Germinal center (tissue), 1 donor: ENCODE measurements at regions not wholly inside any gene's neighbourhood (a gene's known extent, or its start where the extent isn't known, plus 50 kb on each side); places are given as distances from the start of the nearest gene placed in this dataset.

Experiments used
- DNase-seq: peaks from one replicate; pipeline ENCODE4 v3.0.0; 2012; ENCODE audit warnings: mixed read lengths, low spot score

DNA sequence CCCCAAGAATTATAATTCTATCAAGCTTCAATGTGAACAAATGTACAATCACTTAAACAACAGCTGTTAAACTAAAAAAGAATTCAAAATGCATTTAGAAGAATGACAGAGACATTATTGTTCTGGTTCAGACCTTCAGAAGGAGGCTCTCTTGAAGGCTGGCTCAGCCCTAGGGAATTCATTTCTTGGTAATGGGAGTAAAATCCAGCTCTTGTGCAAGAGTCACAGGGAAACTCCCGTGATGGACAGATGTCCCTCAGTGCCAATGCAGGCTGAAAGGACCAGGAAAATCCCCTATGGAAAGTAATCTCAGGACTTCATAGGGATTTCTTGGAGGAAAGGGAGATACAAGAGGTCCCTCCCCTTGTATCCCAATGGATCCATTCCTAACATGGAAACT, 149.9 kb upstream of the STT3B start:
- no peak for DNase-seq

DNA sequence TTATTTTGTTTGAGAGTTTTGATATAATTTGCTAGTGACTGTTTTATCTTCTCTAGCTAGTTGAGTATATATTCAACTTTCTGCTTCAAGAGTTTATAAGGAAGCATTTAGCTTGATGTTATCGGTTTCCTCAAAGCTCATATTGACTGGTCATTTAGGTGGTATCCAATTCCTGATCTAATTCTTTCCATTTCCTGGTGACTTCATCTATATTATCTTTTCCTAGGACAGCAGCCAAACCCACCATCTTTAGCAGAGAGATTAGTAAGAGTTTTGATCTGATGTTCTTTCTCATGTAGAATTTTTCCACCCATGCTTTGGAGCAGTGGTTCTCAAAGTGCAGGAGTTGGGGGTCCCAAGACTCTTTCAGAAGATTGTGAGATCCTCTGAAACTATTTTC, 148.6 kb upstream of the STT3B start:
- no peak for DNase-seq

DNA sequence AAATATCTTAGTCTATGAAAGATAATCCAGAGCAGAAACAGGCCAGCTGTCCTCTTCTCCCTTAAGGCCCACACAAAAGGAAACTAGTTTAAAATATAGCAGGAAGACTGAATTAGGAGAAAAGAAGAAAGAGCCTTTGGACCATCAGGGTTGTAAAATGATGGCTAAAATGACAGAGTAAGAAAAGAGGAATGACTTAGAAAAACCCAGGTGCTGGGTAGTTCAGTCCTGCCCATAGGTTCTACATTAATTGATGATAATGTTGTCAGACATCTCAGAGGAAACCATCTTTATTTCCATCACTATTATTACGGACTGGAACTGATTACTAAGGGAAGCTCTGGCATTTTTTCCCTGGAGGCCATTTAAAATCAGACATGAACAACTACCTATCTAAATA, 142.8 kb upstream of the STT3B start:
- DNase-seq, result no peak

DNA sequence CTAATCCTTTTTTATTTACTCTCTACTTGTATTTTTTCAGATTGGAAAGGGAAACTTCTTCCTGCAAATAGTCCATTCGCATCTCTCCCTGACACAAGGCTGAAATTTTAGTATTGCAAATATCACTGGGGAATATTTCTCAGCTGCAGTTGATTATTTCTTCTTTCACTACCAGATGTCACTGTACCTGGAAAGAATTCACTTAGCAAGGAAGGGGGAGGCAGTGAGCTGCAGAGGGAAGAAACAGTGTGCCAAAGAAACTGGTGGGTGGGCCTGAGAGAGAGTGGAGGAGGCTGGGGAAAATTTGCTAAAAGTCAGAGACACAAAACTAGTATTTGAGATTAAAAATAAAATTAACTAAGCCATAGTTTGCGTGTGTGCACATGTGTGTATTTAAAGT, 142.3 kb upstream of the STT3B start:
- no peak for DNase-seq

DNA sequence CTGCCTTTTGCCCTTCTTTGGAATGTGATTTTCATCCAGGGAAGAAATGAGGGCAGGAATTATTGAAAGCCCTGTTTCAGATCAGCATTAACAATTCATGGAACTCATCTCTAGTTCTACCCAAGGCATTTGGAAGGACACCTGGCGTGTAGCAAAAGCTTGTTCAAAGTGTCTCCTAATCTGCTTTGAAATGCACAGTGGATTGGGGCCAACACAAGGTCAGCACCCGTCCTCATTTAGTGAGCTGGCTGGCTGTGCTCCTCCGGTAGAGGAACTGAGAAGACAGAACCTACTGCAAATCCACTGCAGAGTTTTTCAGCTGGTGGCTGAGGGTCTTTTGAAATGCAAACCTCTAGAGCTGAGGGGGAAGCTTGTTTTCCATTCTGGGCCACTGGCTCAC, 141.6 kb upstream of the STT3B start:
- no peak for DNase-seq

DNA sequence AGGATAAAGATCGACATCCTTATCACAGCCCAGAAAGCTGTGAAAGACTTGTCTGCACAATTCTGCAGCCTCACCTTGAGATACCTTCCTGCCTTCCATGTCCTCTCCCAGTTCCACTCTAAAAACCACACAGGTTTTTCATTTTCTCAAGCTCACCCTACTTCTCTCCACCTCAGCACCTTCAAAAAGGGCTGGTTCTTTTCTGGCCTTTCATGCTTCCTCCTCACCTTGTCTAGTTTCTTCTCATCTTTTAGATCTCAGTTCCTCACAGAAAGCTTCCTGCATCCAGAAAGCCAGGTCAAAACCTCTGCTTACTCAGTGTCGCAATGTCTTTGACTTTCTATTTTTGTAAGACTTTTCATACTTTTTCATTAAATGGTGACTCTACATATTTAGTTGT, 140.2 kb upstream of the STT3B start:
- DNase-seq, result no peak

DNA sequence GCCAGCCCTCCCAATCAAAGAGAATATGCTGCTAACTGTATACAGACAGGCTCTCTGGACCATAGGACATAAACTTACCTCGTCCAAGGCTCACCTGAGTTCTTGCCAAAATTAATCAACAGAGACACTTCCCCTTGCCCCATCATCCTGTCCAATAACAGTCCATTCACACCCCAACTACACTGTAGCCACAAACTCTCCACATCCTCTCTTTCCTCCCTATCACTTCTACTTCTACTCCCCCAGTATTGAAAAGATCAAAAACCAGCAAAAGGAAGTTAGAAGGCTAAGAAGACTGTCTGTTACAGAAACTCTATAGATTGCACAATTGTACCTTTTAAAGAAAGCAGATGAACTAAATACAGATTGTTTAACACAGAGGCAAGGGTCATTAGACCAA, 133.5 kb upstream of the STT3B start:
- no peak for DNase-seq

DNA sequence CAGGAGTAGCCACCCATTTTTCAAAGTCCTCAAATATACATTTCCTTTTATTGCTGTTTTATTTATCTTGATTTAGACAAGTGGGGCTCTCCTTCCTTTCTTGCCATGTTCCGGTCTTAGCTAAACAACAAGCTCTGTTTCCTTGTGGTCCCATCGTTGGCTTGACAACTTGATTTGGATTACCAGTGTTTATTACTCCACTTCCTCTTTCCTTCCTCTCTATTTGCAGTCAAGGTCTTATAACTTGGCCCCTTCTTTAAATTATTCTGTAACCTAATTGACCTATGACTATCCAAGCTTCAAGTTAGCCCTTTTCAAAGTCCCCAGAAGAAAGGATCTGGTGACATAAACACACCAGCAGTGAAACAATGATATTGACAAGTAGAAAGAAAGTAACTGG, 130.6 kb upstream of the STT3B start:
- DNase-seq, result no peak

DNA sequence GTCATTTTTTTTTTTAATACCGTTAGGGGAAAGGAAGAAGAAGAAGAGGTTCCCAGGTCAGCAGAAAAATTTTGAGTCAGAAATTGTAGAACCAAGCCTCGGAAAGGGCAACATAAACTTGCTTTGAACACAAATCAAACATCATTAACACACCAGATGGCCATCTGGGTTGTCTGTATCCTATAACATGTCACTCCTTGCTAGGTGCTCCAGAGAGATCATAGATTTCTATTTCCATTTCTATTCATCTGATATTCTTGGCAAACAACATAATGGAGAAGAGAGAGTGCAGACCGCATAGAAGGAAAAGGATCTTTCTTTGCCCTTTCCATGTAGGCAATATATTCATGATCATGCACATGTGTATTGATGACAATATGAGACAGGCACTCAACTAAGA, 129.5 kb upstream of the STT3B start:
- no peak for DNase-seq

DNA sequence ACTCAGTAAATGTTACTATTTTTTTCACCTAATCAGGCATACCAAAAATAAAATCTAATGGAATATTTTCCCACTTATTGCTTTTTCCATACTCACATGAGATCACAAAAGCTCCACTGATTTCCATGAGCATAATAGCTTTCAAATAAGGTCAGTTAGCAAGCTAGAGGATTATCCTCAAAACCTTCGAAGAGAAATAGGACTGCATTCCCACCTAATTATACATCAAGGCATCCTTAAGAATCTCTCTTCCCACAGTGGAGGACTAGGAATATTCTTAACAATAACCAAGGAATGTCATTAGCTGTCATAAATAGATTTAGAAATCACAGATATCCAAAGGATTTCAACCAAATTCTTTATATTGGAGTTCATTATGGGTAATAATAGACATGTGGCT, 127.9 kb upstream of the STT3B start:
- DNase-seq, result no peak

DNA sequence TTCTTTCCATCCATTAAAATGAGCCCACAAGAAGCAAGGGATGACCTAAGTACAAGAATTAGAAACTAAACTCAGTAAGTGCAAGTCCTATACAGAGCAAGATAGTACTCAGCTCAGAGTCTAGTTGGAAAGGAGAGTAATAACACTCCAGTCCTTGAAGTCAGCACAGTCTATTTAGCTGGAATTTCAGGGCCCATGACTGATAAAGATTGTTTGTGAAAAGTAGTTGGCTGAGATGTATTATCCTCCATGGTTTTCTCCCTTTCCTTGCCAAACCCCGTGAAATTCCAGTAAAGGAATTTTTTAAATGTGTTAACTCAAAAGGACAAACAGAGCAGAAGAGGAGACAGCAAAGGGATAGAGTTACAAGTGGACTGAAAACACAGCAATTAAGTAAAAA, 127.2 kb upstream of the STT3B start:
- no peak for DNase-seq

DNA sequence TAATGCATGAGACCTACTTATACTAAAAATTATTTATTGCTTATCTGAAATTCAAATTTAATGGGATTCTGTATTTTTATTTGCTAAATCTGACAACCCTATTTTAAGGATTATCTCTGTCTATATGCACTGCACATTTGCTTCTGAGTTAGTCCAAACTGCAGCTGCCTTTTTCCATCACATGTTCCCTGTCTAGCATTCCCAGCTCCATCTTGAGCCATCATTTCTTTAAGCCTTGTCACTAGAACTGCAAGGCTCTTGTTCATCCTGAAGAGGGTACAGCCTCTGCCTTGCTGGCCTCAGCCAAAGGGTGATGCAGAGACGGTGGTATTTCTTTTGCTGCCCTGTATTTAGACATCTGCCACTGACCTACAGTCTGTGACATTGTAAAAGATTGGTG, 125.8 kb upstream of the STT3B start:
- DNase-seq, result no peak

DNA sequence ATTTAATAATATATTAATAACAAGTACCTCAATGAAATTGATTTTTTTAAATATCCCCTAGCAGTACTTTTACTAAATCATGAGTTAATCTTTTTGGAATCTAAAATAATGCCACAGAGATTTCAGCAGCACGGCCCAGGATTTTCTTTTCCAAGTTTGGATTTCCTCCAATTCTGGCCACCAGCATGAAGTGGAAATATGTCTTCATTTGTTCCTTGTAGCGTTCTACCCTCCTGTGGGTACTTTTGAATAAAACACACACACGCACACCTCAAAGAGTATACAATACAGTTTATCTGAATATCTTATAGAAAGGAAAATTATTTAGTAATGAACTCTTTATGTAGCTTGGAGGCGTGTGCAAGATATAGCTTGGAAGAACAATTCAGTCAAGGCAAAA, 125.1 kb upstream of the STT3B start:
- no peak for DNase-seq

DNA sequence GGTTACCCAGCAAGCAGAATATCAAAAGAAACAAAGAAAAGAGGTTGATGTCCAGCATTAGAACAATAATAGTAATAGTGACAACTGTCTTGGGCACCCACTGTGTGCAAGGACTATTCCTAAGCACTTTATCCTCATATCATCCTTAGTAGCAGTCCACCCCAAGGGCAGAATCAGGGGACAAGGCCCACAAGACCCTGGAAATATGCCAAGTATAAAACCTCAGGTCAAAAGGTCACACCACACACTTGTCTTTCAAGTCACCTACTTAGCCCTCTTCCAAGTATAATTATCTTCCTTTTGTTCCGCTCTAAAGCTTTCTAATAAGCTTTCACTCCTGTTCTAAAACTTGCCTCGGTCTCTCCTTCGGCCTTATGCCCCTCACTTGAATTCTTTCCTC, 124.0 kb upstream of the STT3B start:
- no peak for DNase-seq

DNA sequence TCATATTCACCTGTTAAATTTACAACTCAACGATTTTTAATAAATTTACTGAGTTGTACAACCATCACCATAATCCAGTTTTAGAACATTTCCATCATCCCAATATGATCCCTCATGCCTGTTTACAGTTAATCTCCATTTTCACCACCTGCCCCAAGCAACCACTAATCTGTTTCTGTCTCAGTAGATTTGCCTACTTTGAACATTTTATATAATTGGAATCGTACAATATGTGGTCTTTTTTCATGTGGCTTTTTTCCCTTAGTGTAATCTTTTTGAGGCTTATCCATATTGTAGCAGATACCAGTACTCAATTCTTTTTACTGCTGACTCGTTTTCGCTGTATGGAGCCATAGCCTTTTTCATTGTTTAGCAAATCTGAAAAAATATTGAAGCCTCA, 123.3 kb upstream of the STT3B start:
- no peak for DNase-seq

DNA sequence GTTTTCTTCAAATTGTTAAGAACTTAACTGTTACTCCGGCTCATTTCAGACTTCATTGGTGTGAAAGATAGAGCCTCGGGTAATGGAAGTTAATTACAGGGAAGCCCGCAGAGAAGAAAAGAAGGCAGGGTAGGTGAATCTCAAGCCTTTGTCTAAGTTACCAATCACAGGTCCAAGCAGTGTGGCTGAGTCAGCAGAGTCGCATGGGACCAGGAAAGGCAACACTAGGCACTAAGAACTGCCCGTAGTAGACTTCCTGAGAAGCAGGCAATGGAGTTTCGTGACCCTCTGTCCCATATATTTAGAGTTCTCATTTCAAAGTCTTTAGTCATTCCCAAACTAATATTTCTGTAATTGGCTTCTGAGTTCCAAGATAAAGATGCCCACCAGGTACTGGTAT, 122.9 kb upstream of the STT3B start:
- DNase-seq, result no peak

DNA sequence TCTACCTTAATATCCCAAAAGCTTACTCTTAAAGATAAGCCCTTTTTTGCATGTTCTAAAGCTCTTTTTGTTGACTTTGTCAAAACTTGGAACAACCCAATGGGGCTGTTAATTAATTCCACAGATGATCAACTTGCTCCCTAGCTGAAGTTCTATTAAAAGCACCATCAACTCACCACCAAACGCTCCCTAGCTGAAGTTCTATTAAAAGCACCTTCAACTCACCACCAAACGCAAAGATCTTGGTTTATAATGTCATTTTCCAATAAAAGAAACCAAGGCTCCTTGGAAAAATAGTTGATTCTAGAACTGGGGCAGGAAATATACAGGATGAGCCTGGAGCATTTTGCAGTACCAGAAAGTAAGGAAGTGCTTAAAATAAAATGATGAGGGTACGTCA, 122.3 kb upstream of the STT3B start:
- DNase-seq, result no peak

DNA sequence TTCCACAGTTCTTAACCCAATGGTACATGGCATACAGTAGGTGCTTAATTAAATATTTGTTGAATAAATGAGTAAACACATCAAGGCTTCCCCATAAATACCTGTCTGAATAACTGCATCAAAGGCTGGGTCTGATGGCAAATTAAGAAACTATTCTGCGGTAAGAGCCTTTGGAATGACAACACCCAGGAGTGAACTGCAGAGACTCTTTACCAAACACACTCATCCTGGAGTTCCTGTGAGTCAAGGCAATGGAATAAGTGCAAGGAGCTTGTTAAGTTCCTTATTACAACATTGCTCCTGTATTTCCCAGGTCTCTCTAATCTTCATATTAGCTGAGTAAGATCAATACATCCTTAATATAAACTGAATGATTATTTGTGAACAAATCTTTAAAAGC, 119.9 kb upstream of the STT3B start:
- DNase-seq, result no peak

DNA sequence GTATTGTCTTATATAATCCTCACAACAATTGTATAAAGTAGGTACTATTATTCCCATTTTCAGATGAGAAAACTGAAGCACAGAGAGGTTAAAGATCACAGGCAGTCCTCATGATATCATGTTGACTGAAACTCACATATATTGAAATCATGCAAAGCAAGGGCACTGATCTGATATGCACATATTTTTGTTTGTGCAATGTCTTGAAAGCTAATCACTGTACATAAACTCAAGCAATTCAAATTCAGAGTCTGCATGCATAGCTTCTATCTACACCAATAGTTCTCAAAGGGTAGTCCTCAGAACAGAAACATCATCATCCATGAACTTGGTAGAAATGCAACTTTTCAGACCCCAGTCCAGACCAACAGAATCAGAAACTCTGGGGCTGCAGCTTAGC, 119.2 kb upstream of the STT3B start:
- DNase-seq, result no peak

DNA sequence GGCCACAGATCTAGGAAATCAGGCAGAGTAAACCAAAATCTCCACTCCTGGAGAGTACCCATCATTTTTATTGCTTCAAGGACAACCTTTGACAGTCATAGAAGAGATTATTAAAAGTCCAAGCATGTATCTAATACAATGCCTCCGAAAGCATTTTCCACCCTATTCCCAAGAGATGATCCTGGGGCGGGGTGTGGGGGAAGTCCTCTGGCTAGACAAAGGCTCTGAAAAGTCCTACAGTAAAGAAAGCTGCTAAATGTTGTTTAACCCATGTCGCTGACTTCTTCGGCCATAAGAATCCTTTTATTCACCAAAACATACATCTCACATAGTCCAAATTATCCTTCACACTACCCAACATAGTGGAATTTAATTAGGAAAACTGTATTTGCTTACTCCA, 115.7 kb upstream of the STT3B start:
- no peak for DNase-seq

DNA sequence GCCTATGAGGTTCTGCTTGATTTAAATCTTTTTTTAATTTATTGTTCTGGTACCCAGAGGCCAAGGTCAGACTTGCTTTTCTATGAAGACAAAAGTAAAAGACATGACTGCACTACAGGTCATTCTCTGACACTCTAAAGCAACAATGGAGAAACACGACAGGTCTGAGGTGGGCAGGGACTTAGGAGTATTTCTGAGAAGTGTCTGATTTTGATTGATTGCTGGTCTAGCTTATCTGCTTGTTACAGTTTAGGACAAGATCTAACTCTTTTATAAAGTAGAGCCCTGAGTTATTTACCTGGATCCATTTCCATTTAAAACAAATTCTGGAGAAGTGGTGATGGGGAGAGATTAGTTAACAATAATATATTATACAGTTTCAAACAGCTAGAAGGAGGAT, 115.2 kb upstream of the STT3B start:
- DNase-seq, result no peak

DNA sequence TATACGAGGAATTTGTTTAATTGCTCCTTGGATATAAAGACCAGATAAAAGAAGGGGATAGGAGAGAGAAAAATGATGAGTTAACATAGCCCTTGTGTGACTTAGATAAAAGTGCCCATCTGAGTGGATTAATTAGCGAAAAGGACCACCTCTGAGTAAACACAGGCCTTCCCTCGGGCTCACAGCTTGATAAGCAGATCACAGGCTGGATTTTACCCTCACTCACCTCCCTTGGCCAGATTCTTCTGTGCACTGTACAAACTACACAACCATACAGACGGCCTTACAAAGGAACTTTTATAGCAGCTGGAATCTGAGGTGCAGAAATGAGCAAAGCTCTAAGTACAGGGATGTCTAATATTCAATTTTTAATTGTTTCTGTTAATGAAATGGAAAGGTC, 112.4 kb upstream of the STT3B start:
- no peak for DNase-seq

DNA sequence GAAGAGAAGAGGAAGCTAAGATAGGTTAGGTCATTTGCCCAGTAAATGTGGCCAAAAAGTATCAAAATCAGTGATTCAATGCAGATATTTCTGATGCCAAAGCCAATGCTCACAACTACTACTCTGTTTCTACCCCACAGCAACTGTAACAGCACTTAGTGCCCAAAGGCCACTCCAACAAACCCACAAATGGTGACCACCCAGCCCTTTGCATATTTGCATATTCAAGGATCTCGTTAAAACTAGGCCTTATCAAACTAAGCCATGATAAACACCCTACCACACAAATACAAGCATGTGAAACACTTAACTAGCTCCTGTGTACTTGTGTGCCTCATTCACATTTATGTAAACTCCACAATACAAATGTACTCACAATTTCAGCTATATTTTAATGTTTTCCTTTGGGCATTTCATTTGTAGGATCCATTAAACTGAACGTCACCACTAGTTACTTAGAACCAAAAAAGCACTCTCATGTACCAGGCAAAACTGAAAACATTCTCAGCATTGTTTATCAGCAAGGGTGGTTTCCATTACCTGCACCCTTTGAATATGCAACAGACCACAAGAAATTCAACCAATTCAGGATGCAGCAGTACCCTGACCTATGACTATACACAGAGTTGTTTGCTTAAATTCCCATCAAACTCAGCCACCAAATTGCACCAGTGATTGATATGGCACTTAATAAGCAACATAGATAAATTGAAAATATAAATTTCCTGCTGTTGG, 111.2 kb upstream of the STT3B start:
- no peak for DNase-seq

DNA sequence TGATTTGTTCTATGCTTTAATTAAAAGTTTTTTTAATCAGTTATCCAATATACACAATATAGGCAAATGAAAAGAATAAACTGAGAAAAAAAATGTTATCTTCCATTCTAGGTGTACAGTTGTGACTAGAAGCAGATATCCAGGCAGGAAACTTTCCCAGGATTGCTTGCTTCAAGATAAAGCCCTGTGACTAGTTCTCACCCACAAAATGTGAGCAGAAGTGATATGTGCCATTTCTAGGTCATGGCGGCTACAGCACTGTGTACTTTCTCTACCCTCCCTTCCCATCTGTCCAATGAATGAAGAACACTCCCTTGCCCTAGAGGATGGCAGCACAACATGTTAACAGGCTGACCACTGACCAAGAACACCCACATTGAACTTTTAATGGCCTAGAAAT, 110.5 kb upstream of the STT3B start:
- no peak for DNase-seq

DNA sequence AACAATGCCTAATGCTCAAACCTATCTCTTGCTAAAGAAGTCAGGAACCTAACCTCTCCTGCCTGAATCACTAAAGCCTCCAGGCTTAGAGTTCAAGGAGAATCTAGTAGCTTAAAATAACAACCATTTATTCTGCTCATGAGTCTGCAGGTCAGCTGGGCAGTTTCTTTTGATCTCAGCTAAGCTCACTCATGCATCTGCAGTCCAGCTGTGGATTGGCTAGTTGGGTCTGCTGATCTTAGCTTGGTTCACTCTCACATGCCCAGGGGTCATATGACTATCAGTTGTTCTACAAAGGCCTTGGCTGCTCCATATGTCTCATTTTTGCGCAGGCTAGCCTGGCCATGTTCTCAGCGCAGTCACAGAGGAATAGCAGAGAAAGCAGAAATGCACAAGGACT, 109.2 kb upstream of the STT3B start:
- DNase-seq, result no peak
